Right renal pelvis (tissue), 4 donors: ENCODE measurements at regions not wholly inside any gene's neighbourhood (a gene's known extent, or its start where the extent isn't known, plus 50 kb on each side); places are given as distances from the start of the nearest gene placed in this dataset.

ENCODE experiments used
- DNase-seq, 4 donors: peaks; one replicate each; pipeline ENCODE4 v3.0.0-alpha.2; 2013; ENCODE audit warnings: low read depth in 4 of 4, low spot score in 3 of 4, missing footprints in 1 of 4

DNA sequence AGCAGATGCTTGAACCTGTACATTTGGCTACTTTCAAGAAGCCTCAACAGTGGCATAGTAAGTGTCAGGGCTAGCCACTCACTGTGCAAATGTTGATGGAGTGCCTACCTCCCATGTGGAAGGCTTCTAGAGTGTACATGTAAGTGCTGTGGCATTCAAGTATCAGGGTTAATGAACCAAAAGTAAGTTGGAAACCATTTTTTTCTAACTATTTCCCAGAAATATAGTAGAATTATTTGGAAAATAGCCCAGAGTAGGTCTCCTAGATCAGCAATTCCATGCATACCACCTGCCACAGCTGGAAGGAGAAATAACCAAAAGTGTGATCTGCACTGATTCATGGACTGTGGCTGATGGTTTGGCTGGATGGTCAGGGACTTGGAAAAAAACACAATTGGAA, 53.3 kb downstream of the FOXD1 start:
- DNase-seq, result no peak

DNA sequence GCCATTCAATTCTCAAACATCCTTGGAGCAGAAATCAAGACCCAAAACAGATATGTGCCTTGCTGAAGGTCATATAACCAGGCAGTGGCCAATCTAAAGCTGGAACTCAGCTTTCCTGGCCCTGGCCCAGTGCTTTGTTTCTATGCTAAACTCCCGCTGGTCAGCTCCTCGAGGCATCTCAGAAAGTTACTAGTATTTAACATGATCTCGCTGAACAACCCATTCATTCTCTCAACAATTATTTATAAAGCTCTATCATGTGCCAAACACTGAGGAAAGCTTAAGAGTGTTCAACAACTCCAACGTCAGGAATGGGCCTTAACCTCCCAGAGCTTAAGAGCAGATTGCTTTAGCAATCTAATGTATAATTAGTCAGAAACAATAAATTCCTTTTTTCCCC, 54.0 kb downstream of the FOXD1 start:
- no peak for DNase-seq

DNA sequence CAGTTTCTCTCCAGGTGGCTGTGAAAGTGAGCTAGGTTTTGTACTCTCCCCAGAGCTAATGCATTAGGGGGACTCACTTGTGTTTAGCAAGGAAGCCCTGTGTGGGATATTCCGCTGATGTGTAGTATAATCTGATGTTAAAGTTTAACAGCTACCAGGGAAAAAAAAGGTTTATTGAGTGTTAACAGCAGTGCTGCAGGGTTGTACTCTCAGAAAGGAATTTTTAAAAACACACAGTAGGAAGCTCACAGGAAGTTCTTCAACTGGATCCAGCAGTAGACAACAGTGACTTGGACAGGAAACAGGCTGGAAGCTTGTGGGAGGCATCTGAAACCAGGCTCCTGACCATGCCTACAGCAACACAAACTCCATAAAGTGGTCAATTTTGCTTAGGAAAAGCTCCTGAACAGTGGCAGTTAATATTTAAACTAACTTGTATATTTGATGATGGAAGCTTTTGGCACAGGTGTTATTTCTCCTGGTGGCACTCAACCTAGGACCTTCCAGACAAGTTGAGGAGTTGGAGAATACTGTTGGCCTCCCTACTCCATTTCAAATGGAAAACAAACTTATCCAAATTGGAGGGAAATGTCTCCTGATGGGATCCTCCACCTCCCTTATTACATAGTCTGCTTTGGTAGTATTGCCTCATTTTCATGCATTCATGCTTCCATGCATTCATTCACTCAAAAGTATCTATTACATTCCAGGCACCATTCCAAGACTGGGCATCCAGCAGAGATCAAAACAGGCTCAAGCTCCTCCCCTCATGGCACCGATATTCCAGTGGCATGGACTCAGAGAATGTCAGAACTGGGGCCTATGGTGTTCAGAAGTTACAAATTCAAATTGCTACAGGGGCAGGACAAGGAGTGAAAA, 54.7 kb downstream of the FOXD1 start:
- no peak for DNase-seq

DNA sequence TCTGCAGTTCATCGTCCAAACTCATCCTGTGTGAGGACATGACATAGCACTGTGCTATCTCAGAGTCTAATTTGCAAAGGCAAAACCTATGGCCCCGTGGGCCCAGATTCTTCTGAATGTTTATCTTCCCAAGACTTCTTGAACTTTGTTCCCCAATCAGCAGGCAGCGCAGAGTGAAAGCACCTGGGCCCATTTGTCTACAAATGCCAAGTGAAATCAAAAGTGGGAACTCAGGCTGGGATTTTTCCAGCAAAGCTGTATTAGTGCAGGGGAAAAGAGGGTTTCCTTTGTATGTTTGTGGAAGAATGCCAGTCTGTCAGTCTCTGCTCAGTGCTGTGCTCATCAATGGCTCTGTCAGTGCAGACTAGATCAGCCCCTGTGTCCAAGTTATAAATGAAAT, 55.8 kb downstream of the FOXD1 start:
- DNase-seq, result no peak

DNA sequence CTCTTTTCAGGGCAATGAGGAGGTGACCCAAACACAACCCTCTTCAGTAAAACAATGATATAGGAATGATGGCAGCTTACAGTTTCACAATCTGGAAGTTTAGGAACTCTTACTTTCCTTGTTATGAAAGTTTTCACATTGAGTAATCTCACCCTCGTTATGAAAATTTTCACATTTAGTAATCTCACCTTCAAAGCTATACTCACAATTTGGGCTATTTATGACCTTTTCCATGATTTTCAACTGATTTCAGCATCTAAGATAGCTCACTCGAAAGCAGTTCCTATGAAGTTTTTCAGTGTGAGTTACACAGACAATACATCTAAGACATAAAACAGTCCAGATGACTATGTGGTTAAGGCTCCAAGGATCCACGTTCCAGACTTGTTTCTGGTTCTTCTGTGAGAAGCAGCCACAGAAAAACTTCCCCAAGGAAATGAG, 57.1 kb downstream of the FOXD1 start:
- DNase-seq, result no peak

DNA sequence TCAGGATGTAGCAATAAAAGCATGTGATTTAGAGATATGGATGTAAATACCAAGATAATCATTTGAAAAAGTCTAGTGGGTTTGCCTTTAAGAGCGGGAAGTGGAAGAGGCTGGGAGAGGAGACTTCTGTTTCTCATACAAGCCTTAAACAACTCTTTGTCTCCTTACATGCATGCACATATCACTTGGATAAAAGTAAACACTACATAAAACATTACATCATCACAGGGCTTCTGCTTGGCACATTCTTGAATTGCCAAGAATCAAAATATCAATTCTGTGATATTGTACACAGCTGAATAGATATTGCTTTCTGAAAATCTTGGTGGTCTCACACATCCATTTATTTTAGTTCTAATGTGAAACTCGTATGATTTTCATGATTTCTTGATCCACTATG, 57.6 kb downstream of the FOXD1 start:
- no peak for DNase-seq

DNA sequence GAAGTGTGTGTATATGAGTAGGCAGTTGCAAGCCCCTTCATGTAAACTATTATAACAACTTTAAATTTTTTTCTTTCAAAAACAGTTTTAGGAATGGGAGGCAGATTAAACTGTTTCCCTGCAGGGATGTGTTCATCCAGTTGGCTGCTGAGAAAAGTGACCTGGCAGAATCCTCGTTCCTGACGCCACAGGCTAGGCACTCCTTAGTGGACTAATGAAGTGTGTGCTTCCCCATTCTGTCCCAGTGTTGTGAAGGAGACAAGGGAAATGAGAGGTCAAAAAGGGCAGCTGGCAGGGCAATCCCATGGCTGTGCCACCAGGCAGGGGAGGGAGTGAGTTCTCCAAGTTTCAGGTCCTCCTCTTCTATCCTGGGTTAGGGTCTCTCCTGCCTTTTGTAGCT, 59.8 kb downstream of the FOXD1 start:
- DNase-seq, result no peak

DNA sequence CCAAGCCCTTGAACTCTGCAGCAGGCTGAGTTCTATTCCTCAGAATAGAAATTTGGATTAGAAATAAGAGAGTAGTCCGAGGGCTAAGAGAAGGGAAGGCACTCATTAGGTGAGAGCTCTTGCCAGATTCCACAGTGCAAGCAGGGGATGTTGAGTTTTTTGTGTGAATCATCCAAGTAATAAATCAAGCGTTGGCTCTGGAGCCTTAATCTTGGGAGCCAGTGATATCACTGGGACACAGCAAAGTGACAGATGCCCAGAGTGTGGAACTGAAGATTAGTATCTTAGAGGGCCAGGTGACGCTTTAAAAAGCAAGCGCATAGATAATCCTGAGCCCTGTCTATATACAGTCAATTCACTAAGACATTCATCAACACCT, 60.3 kb downstream of the FOXD1 start:
- no peak for DNase-seq

DNA sequence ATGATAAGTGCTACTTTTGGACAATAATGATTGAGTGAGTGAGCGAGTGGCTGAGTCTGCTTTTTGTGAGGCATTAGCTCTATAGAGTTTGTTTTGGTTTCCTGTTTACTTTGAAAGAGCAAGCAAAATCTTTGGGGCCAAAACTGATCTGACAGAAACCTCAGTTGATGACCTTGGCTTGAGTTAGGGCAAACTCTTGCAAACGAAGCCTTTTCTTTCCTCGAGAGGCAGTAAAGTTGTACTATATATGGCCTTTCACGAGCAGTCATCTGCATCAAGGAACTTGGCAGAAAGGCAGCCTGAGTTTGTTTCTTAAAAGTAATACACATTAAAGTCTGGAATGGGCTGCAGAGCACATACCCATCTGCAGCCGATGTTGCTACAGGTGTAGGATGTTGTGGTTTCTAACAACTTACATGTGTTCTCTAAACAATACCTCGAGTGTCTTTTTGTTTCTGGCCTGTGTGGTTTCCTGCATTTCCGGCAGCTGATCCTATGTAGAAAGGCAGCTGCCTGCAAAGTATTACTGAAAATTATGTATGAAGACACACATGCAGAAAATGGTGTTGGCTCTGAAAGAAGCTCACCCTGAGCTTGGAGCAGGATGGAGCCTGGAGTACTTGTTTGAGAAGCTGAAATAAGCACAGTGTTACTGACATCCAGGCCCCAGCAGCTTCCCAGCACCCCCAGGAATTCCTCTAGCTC, 60.8 kb downstream of the FOXD1 start:
- DNase-seq, result no peak

DNA sequence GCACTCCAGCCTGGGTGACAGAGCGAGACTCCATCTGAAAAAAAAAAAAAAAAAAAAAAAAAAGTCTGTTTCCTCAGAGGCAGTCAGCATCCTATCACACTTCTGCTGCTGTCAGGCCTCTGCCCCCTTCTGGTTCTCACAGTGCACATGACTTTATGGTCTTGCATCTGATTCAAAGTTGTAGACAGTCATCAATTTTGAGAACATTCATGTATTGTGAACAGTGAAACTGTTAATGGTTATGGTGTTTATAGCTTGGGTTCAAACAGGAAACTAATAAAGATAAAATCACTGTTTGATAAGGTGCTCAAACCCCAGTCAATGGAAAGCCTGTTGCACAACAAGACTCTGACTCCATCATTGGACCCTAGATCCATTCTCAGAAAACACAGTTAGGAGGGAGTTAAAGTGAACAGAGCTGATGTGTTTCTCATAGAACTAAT, 61.4 kb downstream of the FOXD1 start:
- DNase-seq, result no peak

DNA sequence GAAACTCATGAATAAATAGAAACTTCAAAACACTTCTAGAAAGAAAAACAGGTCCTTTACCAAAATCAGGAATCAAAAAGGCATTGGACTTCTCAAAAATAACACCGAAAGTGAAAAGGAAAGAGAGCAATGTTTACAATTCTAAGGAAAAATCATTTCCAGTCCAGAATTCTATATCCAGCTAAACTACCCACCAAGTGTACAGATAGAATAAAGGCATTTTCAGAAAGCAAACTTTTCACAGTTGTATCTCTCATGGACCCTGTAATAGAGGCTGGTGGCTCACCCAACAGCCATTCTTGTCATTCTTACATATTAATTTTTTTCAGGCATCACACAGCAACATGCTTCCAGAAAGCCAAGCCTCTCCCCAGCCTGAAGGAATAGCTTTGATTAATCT, 63.7 kb downstream of the FOXD1 start:
- DNase-seq, result no peak

DNA sequence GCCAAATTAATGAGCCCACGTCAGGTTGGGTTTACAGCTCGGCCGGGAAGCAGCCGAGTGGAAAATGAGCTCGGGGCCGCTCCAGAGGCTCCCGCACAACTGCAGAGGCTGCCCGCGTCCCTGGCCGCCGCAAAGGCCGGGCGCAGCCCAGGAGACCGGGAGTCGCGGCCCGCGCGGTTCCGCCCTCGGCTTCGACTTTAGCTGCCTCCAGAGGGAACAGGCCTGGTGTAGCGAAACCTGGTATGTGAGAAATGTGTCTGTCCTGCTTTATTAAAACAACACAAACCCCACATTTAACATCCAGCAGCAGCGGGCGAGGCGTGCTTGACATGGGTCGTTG, 66.2 kb downstream of the FOXD1 start:
- DNase-seq, result no peak

DNA sequence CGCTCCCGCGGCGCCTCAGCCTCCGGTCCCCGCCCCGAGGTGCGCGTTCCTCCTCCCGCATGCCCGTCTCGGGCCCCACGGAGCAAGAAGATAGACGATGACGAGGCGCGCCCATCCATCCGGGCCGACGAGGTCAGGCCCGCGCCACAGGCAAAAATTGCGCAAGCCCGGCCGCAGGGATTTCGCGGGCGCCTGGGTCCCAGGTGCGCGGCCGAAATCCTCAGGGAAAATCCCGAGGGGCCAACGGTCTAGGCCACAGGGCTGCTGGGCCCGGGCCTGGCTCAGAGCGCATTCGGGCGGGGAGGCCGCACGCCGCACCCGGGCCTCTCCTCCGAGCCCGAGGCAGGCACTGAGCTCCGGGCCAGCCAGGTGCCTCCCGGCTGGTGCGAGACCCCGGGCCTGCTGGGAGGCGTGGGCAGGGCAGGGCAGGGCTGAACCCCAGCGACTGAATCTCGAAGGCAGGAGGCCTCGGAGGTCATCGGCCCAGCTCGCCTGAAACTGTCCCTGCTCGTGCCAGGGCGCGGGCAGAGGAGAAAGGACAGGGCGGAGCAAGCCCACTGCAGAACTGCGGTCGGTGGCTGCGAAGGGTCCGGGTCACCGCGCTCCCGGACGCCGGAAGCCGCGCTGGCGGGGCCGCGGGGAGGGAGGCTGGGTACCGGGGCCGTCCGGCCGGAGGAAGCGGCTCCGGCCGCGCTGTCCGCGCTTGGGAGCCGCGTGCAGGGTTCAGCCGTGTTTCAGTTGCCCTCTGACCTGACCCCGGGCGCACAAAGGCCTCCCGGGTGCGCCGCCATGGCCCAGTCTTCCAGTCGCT, 66.8 kb downstream of the FOXD1 start:
- DNase-seq, result no peak

DNA sequence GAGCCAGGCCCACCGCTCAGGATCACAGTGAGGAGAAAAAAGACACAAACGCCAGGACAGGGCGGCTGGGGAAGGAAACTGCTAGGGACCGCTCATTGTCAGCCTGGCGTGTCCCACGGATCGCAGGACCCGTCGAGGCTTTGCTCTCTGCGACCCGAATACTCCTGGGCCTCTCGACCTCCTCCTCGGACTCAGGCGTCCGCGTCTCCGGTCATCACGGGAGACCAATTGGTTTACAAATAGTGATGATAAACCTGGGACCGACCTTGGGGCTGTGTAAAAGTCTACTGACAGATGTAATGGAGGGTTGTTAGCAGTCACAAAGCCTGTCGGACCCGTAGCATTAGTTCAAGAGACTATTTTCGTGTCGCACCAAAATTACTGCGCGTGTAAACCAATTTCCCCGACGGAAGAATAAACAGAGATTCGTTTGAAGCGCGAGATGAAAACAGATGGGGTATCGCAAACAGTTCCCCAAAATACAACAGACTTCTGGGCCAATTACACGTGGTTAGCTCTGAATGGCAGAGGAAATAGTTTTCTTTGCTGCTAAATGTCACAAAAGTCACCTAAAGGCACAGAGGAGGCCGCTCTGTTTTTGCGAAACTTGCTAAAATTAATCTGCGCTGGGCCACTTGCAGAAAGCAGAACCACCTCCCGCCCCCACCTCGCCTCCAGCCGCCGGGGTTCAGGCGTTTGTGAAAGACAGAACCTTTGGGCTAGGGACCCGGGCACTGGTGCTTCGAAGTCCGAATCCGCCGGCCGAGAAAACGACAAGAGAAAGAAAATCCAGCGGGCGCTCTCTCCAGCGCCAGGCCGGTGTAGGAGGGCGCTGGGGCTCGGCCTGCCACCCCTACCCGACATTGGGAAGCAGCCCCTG, 67.6 kb downstream of the FOXD1 start:
- DNase-seq, result no peak

DNA sequence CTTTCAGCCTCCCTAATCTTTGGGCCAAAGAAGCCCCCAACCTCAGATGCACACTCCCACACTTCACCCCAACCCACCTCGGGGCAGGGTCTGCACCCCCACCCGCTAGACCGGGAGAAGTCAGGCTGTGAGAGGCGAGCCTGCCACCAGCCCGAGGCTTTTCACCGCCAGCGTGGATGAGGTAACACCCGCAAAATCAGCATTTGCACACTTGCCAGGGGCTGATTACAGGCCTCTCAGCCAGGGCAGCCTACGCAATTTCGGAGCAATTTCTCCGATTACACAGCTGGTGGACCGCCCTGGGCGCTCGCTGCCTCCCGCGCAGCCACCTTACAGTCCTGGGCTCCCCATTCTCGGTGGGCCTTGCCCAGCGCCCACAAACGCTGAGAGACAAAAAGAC, 68.5 kb downstream of the FOXD1 start:
- no peak for DNase-seq

DNA sequence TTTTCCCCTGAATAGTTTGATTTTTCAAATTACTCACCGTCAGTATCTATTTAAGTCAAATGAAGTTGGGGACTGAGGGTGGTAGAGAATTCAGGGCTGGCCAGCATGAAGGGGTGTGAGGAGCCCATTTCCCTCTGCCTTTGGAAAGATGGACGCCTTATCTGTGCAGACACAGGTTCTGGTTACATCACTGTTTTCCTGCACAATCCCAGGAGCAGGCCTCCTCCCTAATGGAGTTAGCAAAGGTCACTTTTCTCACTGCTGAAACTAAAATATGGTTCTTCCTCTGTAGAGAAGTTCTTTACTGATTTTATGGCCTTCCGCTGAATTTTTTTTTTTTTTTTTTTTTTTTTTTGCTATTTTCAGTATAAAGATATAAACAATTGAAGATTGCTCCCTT, 69.1 kb downstream of the FOXD1 start:
- DNase-seq, result no peak

DNA sequence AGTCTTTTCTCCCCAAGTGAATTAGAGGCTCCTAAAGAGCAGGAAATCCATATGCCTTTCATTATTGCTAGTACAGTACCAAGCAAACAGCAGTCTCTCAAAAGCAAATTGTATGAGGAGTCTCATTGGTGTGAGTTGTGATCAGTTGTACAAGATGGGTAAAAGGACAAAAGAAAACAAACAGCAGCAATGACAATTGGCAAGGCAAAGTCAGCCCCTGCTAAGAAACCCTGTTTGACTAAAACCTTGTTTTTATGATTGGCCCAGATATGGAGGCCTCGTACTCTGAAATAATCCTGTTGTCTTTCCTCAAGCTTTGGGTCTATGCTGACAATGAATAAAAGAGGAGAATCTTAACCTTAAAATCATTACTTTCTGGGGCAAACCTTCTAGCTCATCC, 69.8 kb downstream of the FOXD1 start:
- DNase-seq, result no peak

DNA sequence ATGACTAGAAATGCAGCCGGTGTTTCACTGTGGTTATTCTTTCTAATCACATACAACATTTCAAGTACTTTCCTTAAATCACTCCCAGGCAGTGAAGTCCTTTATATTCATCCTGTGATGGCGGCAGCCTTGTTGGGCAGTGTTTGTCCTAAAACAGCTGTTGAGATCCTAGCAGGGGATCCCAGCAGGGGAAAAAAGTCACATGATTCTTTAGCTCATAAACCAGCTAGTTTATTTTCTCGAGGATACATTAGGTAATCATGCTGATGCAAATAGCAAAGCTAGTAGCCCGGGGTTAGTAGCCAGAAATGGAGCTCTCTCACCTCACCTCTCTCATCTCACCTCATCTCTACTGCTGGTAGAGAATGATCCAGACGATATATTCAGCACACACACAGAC, 70.5 kb downstream of the FOXD1 start:
- DNase-seq, result no peak

DNA sequence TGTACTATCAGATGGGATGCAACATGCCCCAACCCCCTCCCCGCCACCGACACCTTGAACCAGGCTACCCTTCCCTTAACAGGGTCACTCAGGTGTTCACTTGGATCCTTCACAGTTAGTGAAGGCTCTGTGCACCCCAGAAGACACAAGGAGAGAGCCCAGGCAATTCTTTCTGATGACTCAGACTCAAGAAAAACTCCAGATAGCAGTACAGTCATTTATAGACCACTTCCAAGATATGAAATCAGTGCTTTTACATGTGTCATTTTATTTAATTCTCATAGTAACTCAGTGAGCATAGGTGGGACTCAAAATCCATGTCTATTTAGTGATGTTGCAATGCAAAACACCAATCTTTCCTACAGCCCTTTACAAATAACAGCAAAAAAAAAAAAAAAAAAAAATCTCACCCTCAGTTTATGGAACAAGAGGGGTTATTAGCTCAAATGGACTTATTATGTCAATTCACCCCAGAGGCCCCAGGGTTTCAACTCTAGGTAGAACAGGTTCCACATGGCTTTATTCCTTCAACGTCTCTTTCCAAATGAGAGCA, 71.9 kb downstream of the FOXD1 start:
- DNase-seq, result no peak

DNA sequence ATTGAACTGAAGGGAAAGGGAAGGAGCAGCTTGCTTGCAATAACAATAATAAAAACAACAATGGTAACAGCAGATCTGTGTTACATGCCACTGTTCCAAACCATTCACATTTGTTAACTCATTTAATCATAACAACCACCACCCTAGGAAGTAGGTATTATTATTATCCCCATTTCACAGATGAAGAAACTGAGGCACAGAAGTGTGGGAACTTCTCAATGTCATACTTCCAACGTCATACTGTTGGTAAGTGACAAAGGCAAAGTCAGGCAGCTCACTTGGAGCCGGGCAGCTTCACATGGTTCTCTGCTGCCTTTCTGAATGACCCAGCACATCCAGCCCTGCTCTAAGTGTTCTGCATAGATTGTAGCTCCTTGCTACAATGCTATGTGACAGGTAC, 72.6 kb downstream of the FOXD1 start:
- DNase-seq, result no peak
